ENCODE measurements at regions not wholly inside any gene's neighbourhood (a gene's known extent, or its start where the extent isn't known, plus 50 kb on each side); places are given as distances from the start of the nearest gene placed in this dataset.

DNA sequence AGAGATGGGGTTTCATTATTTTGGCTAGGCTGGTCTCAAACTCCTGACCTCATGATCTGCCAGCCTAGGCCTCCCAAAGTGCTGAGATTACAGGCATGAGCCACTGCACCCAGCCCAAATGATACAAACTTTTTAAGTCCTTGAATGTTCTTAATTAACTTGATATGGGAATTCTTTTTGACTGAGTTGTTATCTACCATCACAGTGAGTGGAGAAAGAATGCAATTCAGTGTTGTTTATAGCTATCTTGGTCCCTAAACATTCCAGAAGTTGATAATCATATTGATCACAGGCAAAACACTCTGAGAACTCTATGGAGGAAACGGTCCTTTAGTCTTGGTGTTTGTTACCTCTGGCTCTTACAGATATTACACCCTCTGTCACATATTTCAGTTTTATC, 1072.5 kb downstream of the SUCLG1 start:
- TF ChIP-seq, protein P1, sequence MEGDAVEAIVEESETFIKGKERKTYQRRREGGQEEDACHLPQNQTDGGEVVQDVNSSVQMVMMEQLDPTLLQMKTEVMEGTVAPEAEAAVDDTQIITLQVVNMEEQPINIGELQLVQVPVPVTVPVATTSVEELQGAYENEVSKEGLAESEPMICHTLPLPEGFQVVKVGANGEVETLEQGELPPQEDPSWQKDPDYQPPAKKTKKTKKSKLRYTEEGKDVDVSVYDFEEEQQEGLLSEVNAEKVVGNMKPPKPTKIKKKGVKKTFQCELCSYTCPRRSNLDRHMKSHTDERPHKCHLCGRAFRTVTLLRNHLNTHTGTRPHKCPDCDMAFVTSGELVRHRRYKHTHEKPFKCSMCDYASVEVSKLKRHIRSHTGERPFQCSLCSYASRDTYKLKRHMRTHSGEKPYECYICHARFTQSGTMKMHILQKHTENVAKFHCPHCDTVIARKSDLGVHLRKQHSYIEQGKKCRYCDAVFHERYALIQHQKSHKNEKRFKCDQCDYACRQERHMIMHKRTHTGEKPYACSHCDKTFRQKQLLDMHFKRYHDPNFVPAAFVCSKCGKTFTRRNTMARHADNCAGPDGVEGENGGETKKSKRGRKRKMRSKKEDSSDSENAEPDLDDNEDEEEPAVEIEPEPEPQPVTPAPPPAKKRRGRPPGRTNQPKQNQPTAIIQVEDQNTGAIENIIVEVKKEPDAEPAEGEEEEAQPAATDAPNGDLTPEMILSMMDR (conservative IDR thresholded peaks at IDR 0.05; ENCODE audit: low read length), result no peak
- no peak for TF ChIP-seq EZH2phosphoT487 (IDR thresholded peaks at IDR 0.05; ENCODE audit: borderline replicate concordance)

Data from Loucy (cell line).